NCI-H2081 treated with DMSO at 0.1 percent for 48 hours (cell line): ENCODE measurements at regions not wholly inside any gene's neighbourhood (a gene's known extent, or its start where the extent isn't known, plus 50 kb on each side); places are given as distances from the start of the nearest gene placed in this dataset.
A peak's percentile ranks its signal among the peaks of the same experiment; 100 is the strongest.

Source experiments
- DNase-seq: peaks from one replicate; lab custom pipeline; 2025; lab: John Stamatoyannopoulos, UW

DNA sequence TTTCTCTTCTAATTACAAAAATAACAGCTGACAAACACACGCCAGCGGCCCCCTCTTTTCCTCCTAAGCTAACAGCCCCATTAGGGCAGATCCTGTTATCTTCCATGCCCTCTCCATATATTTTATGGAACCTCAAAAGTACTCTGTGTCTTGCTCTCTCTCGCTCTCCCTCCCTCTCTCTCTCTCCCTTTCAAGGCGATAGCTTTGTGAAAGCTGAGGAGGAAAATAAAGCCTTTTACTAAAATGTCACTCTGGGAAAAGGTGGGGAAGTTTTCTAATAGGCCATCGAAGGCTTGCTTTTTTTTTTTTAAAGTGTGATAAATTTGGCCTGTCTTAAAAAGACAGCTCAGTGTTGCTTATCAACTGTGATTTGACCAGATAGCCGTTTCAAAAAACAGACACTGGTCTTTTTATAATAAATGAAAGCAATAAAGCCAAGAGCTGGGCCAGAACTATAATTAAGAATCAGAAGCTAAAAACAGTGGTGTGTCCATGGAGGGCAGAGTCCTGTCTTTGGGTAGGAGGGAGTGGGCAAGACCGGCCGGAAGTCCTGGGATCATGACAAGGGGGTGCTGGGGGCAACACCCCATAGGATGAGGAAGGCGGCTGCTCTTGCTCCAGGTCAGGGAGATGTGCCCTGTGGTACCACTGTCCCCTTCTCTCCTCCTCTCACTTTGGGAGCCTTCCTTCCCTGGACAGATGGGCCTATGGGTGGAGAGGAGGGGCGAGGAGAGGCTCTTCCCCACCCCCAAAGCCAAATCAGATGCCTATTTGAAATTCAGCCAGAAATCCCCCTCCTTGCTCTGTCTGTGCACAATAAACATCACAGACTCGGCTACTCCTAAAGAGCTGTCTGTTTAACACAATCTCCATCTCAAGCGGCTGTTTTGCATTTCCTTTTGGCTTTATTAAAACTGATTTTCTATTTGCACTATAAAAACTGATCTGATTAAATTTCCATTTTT is 267.2 kb downstream of the BUD13 start:
- no peak for DNase-seq

DNA sequence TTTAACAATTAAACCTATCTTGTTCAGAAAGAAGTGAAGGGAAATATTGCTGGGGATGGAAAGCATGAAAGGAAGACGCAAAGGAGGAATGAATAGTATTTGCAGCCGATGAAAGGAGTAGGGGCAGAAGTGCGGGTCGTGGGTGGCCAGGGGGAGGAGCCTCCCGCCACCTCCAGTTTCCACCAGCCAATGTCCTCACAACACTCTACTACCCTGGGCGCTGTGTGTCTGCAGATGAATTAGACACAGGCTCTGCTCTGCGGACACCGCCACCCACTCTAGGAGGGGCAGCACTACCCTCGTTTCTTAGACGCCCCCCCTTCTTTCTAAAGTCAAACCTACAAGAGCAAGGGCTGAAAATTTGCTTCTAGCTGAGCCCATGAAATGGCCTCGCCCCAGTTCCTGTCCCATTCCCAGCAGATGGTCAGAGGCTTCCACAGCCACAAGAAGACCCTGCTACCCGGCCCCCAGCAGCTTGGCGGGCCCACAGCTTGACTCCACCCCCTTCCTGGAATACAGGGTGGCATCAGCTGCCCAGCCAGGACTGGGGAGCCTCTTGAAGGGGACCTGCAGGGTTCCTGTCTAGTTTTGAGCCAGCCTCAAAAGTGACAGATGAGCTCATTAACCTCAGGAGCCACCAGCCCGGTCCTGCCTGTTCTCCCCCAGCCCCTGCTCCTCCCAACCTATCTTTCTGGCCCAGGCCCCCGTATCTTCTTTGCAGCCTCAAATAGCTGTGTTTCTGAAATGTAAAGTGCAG is 268.1 kb downstream of the BUD13 start:
- no peak for DNase-seq

DNA sequence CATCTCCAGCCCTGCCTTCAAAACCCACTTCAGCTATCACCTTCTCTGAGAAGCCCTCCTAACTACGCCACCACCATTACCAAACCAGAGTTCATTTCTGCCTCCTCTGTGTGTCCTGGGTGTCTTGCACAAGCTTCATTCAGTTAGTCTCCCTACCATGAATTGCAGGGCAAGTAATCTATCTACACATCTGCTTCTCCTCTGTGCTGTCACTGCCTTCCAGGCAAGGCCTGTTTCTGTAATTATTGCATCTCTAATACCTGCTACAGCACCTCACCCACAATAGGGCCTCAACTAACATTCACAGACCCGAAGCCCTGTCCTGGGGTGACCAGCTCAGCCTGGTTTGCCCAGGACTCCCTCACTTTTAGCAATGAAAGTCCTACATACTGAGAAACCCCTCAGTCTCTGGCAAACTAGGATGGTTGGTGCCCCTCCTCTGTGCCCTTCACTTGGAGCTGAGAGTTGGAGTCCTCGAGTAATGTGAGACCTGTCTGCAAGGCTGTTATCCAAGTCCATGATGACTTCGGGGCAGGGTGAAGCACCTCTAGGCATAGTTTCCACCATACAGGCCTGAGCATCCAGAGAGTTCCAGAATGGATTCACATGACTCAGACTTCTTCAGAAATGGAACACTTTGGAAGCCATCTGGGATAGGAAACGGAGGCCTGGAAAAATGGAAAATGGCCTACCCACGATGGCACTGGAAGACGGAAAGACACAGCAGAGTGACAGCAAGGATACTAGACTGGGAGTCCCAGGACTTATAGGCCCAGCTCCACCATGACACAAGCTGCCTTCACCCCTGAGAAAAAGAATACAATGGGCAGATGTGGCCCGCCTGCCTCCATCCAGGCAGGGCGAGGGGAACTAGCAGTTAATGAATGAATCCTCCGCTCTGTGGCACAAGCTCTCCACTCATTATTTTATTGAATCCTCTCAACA is 269.3 kb downstream of the BUD13 start:
- DNase-seq = no peak

DNA sequence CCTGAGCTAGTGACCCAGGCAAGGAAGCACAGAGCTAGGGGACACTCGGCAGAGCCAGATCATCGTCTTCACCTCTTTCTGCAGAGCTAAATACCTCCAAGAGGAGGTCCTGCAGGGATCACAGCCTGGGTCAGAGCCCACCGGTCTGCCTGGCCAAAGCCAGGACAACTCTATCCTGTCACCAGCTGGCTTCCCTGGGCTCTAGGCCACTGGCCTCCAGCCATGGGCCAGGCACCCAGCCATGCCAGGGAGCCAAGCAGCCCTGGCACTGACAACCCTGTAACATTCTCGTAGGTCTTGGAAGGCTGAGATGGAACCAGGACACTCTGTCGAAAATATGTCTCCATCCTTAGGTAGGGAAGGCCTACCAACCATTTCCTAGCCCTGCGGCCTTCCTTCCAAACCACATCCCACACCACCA is 270.1 kb downstream of the BUD13 start:
- DNase-seq = no peak

DNA sequence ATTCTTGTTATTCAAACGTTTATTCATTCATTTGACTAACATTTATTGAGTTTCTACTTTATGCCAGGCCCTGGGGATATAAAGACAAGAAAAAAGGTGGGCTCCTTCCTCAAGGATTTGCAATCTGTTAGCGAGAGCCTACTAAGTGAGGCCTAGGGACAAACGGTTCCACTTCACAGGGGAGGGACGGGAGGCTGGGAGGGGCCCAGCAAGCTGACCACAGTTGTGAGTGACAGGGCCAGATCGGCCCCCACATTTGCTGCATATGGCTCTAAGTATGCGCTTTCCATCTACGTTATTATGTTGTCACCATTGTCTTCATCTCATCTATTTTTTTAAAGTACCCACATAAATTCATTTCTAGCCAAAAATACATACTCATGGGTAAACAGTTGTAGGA is 271.1 kb downstream of the BUD13 start:
- no peak for DNase-seq

DNA sequence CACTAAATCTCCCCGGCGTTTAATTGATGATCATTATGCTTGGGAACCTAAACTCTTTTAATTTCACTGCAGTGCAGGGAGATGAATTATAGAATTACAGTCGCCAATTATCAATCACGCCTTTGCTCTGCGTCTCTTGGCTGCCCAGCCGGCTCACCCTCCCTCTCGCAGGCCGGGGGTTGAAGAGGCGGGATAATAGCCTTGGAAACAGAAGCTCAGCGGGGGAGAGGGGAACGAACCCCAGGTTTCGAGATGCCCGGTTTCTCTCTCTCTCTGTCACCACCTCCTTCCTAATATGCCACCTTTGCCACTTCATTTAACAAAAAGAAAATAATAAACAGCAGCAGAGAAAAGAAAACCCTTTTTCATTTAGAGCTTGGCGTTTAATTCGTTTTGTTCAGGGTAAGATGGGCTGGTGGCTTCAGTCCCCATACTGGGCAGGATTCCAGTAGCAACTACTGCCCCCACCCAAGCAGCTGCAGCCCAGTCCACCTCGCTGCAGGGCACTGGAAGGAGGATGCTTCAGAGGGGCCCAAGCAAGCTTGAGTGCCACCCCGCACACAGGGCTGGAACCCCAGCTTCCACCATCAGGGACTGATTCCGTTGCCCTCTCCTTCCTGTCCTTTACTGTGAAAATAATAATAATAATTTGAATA is 271.7 kb downstream of the BUD13 start:
- DNase-seq = peak; percentile 86

- no peak for DNase-seq
Measured at GRCh38 chr11:116500026-116500946, 272.5 kb downstream of the BUD13 start.

DNA sequence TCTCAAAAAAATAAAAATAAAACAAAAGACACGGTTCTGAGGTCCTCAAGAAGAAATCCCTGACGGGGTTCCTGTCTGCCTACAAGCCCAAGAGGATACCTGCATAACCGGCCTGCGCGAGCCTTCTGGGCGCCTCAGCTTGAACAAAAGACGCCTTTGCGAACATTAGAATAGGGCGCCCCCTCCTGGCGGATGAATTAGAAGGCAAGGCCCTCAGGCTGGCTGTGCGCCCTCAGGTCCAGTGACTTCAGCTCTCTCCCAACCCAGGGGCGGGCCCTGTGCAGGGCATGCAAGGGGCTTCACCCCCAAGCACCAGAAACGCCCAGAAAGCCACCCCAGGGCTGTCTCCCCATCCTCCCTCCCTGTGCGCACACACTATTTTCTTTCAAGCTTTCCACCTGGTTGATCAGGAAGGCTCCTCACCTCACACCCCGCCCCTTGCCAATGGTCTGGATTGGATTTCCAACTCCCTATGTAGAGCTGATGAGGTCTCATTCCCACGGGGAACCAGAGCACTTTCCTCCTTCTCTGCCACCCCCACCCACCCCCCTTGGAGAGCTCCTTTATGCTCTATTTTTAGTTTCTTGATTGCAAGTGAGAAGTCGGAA is 273.3 kb downstream of the BUD13 start:
- no peak for DNase-seq

DNA sequence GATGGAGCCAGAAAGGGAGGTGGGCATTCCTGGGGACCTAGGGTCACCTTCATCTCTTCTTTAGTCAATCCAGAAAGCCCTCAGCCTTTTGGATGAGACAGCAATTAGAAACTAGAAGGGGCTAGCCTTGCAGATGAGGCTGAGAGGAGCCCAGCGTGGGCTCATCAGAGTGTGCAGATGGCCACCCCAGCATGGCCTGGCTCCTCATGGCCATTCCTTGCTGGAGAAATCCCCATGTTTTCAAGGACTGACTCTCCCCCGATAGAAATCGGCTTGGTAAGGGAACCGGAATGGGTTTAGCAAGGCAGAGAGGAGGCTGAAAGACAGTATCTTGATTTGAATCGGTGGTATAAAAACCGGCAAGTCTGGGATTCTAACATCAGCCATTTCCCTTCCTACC is 274.6 kb downstream of the BUD13 start:
- no peak for DNase-seq

GRCh38 chr11:116492600-116492999 is 280.2 kb downstream of the BUD13 start:
- no peak for DNase-seq

GRCh38 chr11:116488836-116489389 is 283.9 kb downstream of the BUD13 start:
- DNase-seq = no peak

- DNase-seq = no peak
Measured at GRCh38 chr11:116485425-116485824, 287.4 kb downstream of the BUD13 start.

DNA sequence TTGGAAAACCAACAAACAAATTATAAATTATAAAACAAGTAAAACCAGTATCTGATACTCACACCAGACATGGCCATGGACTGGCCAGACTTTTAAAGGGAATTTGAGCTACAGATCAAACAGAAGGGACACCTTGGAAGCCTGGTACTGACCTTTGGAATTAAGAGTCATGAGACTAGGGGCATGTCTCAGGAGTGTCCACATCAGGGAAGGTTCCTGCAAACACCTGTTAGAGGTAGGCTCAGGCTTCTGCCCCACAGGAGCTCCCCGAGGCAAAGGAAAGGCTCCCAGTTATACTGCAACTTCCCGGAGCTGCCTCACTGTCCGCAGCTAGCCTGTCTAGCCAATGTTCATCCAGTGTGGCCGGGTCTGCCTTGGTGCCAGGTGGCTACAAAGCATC is 290.1 kb downstream of the BUD13 start:
- DNase-seq = no peak

DNA sequence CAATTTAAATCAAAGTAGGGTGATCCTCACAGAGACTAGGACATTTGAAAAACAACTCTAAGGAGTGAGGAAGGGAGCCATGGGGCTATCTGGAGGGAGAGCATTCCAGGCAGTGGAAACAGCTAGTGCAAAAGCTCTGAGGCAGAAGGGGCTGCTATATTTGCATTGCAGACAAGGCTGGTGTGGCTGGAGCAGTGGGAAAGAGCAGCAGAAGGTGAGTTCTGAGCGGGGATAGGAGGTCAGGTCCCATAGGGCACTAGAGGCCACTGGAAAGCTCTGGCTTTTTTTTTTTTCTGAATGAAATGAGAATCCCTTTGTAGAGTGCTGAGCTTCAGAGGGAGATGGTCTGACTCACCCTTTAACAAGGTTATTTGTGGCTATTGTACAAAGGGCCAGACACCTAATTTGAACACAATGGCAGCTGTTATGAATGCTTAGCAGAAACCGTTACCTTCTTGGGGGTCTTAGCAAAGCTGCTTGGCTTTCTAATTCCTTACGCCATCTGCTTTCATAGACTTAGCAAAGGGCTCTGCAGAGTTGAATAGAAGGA is 291.6 kb downstream of the BUD13 start:
- no peak for DNase-seq

DNA sequence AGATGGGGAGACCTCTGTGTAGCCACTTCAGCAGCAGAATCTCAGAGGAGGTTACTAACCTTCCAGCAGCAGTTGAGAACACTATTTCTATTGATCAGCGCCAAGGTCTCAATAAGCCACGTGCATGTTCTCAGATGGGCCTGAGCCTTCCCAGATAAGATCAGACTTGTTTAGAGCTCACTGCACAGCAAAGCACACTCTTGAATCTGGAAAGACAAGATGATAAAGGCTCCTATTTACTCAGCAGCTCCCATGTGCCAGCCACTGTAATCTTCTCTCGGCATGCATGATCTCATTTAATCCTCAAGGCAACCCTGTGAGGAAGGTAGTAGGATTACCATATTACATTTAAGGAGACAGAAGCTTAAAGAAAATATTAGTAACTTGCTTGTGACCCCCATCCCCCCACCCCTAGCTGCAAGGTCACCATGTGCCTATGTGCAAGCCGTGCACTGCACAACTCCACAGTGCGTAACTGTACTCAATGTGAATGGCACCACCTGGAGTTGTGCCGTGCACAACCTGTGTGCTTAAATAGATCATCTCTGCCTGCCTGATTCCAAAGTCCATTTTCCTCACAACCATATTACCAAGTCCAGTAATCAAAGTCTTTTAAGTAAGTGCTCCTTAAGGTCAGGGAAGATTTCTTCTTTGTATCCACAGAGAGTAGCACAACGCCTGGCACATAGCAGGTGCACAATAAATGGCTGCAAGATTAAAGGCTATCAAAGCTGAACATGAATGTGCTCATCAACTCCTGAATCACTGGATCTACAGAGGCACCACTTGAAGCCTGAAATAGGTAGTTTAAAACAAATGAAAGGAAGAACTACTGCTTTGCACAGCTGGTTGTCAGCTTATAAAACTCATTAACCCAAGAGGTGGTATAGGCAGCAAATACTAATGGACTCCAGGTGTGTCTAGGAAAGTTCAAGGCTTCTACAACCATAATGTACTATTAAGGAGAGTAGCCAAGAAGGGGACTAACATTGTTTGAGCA is 293.8 kb downstream of the BUD13 start:
- DNase-seq = no peak

- DNase-seq = no peak
Measured at GRCh38 chr11:116478205-116478604, 294.6 kb downstream of the BUD13 start.

DNA sequence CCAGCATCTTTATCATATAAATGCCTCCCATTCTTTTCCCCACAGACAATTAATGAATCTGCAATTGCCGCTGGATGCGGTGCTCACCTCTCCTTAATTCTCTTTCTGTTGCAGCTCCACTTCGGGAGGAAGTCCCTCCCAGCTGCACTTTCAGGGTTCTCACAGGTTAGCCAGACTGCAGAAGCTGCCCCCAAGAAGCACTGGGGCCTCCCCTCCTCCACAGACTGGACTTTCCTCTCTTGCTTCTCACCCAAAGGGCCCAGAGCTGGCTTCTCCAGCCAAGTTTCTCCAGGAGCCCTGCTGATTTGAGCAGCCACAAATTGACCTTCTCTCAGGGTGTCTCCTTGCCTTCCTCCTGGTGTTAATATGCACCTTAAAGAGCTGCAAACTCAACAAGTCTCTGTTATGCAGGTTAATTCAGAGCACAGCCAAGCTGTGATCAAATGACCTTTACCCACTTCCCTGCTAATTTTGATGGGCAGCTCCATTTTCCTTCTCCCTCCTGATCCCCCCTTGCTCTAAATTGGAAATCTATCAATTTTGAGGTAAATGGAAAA is 298.9 kb downstream of the BUD13 start:
- no peak for DNase-seq
